ENCODE measurements at regions not wholly inside any gene's neighbourhood (a gene's known extent, or its start where the extent isn't known, plus 50 kb on each side); places are given as distances from the start of the nearest gene placed in this dataset.
"Not testable (repeated sequence)": the region's sequence is repeated elsewhere in the genome, so short reads cannot be mapped to it uniquely, and the experiment has no call there.

- DNase-seq: peak; percentile 3
These were observed 1306.5 kb upstream of the CDH9 start for GRCh38 chr5:28344836-28345433.

DNA sequence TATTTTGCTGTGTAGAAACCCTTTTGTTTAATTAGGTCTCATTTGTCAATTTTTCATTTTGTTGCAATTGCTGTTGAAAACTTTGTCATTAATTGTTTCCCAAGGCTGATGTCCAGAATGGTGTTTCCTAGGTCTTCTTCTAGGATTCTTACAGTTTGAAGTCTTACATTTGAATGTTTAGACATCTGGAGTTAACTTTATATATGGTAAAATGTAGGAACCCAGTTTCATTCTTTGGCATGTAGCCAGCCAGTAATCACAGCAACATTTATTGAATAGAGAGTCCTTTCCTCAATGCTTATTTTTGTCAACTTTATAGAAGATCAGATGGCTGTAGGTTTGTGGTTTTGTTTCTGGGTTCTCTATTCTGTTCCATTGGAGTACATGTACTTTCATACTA, 1290.8 kb upstream of the CDH9 start:
- no peak for DNase-seq

DNA sequence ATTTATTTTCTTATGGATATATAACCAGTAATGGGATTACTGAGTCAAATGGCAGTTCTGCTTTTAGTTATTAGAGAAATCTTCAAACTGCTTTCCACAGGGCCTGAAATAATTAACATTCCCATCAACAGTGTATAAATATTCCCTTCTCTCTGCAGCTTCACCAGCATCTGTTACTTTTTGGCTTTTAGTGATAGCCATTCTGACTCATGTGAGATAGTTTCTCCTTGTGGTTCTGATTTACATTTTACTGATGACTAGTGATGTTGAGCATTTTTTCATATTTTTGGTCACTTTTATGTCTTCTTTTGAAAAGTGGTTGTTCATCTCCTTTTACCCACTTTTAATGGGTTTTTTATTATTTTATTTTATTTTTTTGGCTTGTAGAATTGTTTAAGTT, 1290.3 kb upstream of the CDH9 start:
- no peak for DNase-seq

GRCh38 chr5:28324174-28324573, 1285.8 kb upstream of the CDH9 start:
- DNase-seq: no peak

DNA sequence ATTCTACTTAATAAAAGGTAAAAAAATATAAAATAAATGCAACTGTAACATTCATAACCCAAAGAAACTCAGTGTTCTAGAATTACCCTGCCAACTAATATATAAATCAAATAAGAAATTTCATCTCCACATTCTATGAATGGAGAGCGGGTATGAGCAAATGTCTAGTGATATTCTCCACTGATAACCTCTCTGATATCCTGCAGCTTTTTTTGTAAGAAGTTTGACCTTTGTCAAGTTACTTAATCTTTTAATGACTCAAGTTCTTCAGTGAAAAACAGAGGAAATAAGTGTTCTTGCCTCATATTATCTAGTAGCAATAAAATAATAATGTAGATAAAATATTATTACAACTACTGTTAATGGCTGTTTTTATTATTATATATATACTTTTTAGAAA, 1275.6 kb upstream of the CDH9 start:
- no peak for DNase-seq

GRCh38 chr5:28313321-28313951, 1275.0 kb upstream of the CDH9 start:
- DNase-seq: no peak

DNA sequence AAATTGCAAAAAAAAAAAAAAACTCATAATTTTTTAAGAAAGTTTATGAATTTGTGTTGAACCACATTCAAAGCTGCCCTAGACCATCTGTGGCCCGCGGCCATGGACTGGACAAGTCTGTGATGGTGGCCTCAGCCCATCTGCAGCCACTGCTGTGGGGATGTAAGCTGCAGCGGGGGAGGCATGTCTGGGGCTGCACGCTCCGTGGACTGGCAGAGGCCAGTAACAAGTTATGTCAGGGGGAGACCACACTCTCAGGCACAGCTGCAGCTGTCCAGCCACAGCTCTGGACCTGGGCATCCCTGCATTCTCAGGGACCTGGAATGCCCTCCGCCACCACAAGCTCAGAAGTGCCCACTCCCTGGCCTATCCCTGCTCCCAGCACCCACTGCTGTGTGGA, 1272.3 kb upstream of the CDH9 start:
- DNase-seq: no peak

DNA sequence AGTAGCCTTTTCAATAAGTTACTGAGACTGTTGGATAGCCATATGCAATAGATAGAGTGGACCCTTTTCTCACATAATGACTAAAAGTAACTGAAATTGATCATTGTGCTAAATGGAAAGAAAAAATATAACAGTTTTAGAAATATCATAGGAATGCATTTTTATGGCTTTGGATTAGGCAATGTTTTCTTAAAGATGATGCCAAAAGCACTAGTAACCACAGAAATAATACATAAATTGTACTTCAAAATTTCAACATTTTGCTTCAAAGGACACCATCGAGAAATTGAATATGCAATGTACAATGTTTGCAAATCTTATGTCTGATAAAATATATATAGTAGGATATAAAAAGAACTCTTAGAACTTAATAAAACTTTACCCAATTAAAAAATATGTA, 1267.5 kb upstream of the CDH9 start:
- DNase-seq: no peak

- DNase-seq: no peak
These were observed 1263.3 kb upstream of the CDH9 start for GRCh38 chr5:28301712-28302111.

DNA sequence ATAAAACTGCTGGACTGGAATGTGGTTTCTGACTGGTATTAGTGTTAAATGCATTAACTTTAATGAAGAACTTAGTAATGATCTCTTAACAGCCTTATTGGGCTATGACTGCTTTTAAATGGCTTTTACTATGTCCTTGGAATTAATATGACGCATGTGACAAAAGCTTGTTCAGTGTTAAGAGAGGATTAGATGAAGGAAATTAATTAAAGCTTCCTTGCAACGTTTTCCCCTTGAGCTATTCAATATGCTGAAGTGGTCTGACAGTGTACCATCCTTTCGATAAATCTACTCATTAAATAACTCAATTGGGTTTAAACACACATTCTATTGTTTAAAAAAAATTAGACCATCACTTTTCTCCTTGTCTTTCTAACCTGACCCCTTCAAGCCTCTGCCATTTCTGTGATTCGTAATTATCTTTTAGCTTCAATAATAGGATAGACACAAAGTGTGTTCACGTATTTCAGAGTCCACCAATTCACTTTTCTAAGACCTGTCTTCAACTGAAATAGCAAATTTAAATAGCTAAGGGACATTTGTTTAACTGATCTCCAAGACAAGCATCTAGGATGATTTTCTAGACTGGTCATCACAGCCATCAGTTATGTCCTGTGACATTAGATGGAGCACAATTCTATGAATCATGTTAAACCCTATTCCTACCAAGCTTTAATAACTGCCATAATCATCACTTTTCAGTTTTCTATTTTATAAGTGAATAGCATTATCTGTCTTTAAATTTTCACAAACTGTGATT, 1258.0 kb upstream of the CDH9 start:
- DNase-seq: no peak

DNA sequence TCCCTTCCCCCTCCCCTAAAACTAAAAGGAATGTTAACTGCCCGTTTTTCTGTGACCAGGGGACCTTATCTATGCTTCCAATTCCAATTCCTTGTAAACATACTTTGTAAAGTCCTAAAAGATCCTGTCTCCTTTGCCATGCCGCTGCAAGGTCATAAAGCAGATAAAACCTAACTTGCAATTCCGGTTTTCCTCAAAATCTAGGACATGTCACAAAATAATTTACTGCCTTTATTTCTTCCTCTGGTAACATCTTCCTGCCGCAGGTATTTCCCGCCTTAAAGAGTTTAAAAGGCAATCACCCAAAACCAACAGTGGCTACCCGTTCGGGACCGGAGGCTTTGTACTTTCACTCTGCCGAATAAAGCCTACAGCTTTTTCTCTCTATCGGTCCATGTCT, 1248.6 kb upstream of the CDH9 start:
- DNase-seq: not testable (repeated sequence)

- no peak for DNase-seq
These were observed 1248.2 kb upstream of the CDH9 start for GRCh38 chr5:28286566-28286965.

DNA sequence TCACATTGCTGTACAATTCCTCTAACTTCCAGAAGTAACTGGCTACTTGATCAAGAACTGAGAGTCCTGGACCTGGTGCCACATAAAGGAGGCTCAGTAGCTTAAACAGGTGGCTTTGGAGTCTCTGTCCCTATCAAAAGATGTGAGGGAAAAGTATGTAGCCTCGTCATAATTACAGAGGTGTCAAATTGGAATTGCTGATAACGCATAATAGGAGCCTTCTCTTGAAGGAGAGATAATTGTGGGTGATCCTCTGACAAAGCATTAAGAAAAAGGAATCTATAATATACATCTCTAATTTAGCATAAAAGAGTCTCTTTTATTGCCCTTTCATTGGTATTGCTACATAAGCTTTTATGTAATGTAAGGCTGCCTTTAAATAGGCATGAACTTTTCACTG, 1246.4 kb upstream of the CDH9 start:
- DNase-seq: no peak

DNA sequence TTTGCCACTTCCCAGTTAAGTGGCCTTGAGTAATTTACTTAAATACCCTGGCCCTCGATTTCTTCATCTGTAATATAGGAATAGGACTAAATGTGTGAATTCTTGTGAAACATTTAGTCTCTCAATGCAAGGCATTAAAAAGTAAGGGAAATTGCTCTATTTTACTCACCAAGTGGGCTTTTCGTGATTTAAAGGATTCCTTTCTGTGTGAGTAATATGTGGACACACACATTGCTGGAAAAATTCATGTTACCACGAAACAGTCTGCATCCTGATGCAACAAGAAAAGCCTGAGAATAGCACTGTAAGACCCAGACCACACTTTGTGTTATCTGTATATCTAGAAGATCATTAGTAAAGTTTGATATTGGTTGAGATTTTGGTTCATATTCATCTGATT, 1243.0 kb upstream of the CDH9 start:
- DNase-seq: no peak

DNA sequence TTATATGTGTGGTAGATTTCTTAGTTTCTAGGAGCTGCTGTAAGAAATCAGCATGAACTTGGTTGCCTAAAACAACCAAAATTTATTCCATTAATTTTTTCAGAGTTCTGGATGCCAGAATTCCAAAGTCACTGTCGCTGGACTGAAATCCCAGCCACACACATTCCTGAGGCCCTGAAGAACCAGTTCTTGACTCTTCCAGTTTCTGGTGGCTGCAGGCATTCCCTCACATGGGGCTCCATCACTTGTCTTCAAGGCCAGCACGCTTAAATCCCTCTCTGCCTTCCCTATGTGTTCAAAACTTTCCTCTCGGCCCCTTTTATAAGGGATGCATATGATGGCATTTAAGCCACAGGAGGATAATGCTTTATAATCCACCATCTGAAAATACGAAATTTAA, 1237.5 kb upstream of the CDH9 start:
- DNase-seq: no peak

DNA sequence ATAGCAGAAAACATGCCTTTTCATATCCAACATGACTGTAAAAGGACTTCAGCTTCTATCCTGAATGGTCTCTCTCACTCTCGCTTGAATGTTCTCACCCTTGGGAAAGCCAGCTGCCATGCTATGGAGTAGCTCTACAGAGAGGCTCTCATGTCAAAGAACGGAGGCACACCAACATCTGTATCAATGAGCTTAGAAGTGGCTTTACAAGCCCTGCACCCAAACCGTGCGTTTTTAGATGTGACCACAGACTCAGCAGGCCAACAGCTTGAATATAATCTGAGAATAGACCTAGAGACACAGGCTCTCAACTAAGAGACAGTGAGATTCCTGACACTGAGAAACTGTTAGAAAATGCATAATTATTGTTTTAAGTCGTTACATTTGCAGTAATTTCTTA, 1231.6 kb upstream of the CDH9 start:
- DNase-seq: no peak

GRCh38 chr5:28265877-28266276, 1227.5 kb upstream of the CDH9 start:
- no peak for DNase-seq

GRCh38 chr5:28254846-28255245, 1216.5 kb upstream of the CDH9 start:
- no peak for DNase-seq

- no peak for DNase-seq
These were observed 1215.0 kb upstream of the CDH9 start for GRCh38 chr5:28253431-28253830.

- no peak for DNase-seq
These were observed 1211.5 kb upstream of the CDH9 start for GRCh38 chr5:28249771-28250415.

- no peak for DNase-seq
These were observed 1196.1 kb upstream of the CDH9 start for GRCh38 chr5:28234356-28234968.

GRCh38 chr5:28226407-28226806, 1188.0 kb upstream of the CDH9 start:
- no peak for DNase-seq

DNA sequence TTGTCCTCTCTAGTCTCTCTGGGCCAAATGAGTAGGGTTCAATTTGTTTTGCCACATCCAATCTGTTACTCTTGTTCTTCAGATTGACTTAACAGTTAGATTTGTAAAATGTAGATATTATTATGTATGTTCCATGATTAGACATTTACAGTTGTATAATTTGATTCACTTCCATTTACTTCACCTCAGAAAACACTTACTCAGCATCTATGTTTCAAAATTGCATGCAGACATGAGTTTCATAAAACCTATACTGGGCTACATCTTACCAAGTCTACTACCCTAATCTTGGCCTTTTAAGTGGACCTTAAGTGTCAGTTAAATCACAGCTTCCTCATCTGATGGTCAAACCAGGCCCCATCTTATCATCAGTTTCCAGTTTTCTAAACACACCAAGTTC, 1181.2 kb upstream of the CDH9 start:
- no peak for DNase-seq

- DNase-seq: no peak
These were observed 1179.3 kb upstream of the CDH9 start for GRCh38 chr5:28217695-28218094.

Data from NCI-H1417 treated with DMSO at 0.1 percent for 48 hours (cell line).